Daoy (cell line): ENCODE measurements at regions not wholly inside any gene's neighbourhood (a gene's known extent, or its start where the extent isn't known, plus 50 kb on each side); places are given as distances from the start of the nearest gene placed in this dataset.
A peak's percentile ranks its signal among the peaks of the same experiment; 100 is the strongest.
"Not testable (repeated sequence)": the region's sequence is repeated elsewhere in the genome, so short reads cannot be mapped to it uniquely, and the experiment has no call there.

ENCODE experiments used
- DNase-seq: peaks from one replicate; pipeline ENCODE4 v3.0.0-alpha.2; 2015; ENCODE audit warnings: low read depth

DNA sequence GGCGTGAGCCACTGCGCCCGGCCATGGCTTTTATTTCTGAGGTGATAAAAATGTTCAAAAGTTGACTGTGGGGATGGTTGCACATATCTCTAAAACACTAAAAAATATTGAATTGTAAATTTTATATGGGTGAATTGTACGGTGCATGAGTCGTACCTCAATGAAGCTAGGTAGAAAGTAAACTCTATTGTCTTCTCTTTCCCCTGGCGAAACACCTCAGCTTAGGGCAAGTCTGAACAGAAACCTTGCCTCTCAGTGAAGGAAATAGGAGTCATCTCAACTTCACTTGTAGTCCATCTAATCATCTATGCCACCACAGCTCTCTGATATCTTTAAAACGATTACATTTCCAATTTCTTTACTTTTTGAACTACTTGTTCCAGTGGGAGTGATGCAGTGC lies 309.6 kb downstream of the SPATA31A1 start:
- DNase-seq = not testable (repeated sequence)

DNA sequence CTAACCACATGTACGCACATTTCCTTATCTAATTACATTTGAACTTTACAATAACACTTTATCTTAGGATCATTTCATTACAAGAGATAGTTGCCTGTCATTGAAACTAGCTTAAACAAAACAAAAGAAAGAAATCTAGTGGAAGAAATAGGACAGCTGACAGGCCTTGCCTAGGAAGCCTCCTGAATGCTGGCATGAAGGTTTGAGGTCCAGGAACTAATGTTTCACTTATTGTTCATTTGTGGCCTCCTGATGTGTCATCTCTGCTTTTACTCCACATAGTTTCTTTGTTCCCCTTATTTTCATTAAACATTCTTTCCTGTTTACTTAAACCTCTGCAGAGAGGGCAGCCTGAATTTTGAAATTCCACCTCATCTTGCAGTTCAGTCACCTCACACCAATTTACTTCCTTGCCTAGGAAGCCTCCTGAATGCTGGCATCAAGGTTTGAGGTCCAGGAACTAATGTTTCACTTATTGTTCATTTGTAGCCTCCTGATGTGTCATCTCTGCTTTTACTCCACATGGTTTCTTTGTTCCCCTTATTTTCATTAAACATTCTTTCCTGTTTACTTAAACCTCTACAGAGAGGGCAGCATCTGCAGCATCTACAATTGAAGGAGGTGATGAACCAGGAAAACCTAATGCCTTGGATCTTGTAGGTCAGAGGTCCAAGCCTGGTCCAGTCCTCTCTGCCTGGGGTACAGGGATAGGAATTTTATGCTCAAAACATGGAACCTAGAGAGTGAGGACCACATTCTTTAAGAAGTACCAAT lies 319.2 kb downstream of the SPATA31A1 start:
- not testable (repeated sequence) for DNase-seq

DNA sequence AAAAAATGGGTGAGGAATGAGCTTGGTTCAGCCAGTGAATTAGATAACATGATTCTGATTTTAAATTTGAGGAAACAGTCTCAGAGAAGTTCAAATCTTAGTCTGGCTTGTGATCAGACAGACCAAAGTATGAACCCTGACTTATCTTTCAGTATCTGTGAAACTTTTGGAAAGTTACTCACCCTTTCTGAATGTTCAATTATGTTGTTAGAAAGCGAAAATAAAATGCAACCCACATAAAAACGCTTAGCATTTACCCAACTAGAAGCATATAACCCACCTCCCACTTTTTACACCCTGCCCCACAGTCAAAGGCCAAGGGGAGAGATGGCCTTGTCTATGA lies 319.7 kb downstream of the SPATA31A1 start:
- not testable (repeated sequence) for DNase-seq

DNA sequence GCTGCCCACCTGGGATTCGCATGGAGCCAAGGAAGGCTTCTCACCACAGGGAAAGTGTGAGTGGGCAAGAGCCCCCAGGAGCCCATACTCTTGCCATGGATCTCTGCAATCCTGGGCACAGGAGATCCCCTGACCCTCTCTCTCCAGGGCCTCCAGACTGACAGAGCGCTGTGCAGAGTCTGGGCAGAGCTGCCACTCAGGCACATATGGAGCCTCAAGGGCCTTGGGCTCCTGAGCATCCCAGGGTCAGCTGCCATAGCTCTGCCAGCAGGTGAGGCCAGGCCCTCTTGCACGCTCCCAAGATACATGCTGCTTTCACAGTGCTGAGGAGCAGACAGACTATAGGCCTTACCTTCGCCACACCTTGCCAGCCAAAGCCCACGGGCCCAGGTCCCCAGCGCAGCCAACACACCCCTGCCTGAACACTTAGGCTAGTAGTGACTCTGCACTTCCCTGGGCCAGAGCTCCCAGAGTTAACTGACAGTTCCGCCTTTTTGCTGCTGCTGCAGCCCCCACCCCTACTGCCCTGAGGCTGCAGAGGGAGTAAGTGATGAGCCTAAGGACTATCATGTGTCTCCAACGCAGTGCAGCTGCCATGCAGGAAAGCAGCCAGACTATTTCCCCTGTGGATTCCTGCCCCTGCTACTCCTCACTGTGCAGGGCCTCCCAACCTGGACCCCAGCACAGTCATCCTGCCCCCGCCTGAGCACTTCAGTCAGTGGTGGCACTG lies 323.2 kb downstream of the SPATA31A1 start:
- DNase-seq = not testable (repeated sequence)

DNA sequence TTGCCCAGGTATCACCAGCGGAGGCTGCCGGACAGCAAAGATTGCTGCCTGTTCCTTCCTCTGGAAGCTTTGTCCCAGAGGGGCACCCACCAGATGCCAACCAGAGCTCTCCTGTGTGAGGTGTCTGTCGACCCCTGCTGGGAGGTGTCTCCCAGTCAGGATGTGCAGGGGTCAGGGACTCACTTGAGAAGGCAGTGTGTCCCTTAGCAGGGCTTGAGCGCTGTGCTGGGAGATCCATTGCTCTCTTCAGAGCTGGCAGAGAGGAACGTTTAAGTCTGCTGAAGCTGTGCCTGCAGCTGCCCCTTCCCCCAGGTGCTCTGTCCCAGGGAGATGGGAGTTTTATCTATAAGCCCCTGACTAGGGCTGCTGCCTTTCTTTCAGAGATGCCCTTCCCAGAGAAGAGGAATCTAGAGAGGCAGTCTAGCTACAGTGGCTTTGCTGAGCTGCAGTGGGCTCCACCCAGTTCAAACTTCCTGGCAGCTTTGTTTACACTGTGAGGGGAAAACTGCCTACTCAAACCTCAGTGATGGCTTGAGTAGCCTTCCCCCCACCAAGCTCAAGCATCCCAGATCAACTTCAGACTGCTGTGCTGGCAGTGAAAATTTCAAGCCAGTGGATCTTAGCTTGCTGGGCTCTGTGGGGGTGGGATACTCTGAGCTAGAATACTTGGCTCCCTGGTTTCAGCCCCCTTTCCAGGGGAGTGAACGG lies 325.4 kb downstream of the SPATA31A1 start:
- DNase-seq = not testable (repeated sequence)

DNA sequence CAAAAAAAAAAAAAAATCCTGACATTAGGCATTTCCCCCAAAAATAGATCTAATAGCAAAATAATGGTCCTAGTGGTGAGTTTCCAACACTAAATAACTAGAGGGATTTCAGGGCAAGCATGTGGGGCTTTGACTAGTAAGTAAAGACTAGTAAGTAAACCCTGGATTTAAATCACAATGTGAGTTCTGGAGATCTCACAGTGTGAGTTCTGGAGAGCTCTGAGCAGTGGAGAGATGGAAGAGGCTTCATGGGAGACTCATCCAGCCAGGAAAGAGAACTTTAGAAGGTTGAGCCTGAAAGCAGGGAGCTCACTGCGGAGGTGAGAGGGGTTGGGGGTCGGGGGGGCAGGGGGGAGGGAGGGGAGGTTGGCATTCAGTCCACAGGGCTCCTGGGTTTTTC lies 373.4 kb downstream of the SPATA31A1 start:
- not testable (repeated sequence) for DNase-seq

DNA sequence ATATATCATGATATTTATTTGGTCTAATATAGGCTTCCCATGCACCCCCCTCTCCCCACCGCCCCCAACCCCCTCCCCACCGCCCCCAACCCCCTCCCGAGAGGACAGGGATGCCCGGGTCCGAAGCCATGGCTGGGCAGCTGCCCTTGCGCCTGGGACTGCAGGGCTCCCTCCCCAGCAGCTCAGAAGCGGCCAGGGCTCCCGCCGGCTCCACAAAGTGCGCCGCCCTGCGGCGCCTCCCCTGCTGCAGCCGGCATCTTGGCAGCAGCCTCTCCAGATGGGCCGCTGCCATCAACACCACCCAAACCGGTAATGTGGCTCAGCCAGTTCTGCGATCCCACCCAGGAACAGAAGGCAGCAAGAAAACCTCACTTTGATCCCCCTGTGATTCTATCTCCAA lies 389.4 kb downstream of the SPATA31A1 start:
- DNase-seq = not testable (repeated sequence)

DNA sequence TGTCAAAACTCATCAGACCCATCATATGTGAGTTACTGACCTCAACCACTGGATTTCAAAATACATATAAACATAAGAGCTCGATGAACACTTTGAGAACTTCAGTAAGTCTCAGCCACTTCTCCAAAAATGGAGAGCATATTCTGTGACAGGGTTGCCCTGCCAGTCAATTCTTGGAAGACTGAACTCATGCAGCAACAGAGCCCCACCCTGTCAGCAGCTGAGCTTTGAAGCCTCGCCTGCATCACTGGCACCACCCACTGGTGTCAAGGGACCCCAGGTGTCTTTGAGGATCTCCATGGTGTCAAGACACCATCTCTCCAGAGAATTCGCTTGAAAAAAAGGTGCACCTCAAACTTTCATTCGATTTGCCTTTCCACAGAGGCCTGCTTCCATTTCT lies 420.1 kb downstream of the SPATA31A1 start:
- DNase-seq = not testable (repeated sequence)

DNA sequence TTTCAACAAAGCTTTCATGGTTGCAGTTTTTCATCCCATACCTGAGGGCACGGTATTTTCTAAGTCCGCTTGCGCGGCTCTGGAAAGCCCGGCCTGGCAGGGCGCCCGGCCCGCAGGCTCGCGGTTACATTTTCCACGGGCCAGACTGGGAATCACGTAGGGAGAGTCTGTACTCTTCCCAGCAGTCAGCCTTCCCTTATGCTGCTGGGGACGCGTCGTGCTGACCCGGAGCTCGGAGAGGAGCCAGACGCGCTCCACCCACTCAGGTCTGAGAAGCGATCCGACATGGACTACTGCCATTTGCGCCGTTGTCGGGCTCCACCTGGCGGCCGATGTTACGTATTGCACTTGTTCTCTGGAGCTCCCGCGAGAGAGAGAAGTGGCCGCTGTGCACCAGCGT lies 435.9 kb downstream of the SPATA31A1 start:
- DNase-seq = not testable (repeated sequence)

DNA sequence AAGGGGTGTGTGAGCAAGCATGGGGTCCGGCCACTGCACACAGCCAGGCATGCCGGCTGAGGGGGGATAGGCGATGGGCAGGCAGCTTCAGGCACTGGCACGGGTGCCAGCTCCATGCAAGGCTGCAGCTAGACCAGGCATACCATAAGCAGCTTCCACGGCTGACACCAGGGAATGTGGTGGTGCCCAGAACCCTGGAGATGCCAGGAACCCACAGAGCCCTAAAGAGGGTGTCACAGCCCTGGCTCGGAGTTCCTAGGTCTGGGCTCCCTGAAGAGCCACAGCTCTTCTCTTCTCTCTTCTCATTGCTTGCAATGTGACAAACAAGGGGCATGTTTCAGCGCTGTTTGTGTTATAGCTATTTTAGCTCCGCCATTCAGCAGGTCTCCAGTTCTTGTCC lies 442.5 kb downstream of the SPATA31A1 start:
- DNase-seq = not testable (repeated sequence)

DNA sequence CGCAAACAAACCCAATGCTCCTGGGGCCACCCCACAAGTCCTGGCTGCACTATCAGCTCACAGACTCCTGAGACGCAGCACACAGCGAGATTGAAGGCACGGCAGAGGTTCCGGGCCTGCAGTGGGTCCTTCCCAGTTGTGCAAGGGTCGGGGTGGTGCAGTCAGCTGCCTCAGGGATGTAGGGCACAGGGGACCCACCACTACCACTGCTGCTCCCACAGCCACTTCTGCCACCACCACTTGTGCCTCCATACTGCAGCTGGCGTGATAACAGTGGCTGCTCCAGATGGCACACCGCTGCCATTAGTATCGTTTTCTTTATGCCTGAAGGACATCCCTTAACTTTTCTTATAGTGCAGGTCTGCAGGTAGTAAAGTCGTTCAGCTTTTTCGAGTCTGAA lies 443.8 kb downstream of the SPATA31A1 start:
- DNase-seq = peak; percentile 0

DNA sequence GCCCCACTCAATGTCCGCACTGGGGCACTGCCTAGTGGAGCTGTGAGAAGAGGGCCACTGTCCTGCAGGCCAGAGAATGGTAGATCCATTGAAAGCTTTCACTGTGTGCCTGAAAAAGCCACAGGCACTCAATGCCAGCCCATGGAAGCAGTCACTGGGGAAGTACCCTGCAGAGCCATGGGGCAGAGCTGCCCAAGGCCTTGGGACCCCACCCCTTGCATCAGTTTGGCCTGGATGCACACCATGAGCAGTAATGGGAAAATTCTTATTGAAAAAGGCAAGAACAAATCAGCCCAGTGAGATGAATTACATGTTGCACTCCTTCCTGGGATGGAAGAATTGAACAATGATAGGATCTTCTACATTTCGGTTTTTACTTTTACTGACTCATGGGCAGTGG lies 447.1 kb downstream of the SPATA31A1 start:
- DNase-seq = not testable (repeated sequence)

DNA sequence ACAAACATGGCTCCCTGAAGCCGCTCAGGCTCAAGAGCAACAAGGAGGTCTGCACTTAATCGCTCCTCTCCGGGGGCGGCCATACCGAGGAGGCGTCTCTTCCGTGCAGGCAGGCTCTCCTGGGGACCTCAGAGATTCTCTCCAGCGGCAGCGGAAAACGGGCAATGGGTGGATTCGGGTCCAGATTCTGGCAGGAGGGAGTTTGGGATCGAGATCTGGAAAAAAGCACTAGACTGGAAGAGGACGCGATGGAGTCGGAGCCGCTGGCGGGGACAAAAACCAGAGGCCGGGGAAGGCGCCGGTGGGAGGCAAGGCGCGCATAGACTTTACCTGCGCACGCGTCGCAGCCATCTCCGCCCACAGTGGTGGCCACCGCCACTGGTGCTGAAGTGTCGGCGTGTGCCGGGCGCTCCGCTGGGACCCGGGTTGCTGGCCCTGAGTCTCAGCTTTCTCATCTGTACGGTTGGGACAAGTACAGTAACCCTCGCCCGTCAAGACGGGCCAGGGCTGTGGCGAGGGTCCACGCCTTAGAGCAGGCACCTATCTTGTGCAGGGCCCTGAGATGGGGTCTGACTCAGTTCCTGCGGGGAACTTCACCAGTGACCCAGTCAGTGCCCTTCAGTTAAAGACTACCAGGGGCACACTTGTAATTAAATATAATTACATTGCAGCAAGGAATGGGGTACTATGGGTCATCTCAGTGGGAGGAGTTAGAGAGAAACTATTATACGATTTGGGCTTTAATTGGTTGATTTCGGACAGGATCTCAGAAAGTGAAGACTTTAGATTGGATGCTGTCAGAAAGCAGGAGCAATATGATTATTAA lies 454.1 kb downstream of the SPATA31A1 start:
- peak; percentile 63 for DNase-seq

DNA sequence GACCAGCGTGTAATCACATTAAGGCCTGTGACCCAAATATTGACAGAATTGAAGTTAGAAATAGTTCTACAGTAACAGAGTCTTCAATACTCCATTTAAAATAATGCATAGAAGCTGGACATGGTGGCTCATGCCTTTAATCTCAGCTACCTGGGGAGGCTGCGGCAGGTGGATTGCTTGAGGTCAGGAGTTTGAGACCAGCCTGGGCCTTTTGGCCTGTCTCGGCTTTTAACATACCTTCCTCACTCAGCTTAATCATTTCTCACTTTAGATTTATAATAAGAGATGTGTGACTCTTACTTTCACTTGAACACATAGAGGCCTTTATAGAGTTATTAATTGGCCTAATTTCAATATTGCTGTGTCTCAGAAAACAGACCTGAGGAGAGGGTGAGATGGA lies 454.9 kb downstream of the SPATA31A1 start:
- DNase-seq = not testable (repeated sequence)

DNA sequence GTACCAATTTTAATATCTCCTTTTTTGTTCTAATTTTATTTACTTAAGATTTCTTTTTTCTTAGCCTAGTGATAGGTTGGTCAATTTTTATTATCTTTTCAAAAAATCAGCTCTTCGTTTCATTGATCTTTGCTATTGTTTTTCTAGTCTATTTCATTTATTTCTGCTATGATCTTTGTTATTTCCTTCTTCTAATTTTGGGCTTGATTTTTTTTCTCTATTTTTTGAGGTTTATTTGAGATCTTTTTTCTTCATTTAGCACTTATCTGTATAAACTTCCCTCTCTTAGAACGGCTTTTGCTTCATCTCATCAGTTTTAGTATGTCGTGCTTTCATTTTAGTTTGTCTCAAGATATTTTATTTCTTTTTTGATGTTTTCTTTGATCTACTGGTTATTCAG lies 456.1 kb downstream of the SPATA31A1 start:
- DNase-seq = not testable (repeated sequence)

DNA sequence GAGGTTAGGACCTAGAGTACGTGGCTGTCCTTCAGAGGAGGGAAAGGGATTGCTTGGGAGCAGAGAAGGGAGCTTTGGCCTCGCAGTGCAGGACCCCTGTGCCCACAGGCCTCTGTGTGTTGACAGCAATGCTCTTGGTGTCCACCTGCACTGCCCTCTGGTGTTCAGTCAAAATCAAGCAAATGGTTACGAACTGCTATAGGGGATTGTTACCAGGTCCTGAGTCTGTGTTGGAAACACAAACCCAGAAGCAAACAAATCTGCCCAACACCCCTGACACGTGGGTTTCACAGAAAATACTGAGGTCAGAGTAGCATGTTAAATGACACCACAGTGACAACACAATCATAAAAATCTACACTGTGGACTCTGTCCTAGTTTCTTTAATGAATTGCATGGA lies 473.0 kb downstream of the SPATA31A1 start:
- peak; percentile 1 for DNase-seq
